HUES64 (cell line): ENCODE measurements at regions not wholly inside any gene's neighbourhood (a gene's known extent, or its start where the extent isn't known, plus 50 kb on each side); places are given as distances from the start of the nearest gene placed in this dataset.

Experiments used
- H3K27ac ChIP-seq: 2 replicates; pipeline ENCODE4 v1.7.0; 2013; ENCODE audit warnings: low read depth, low read length, inconsistent platforms
- H3K27me3 ChIP-seq: 2 replicates; pipeline ENCODE4 v1.6.1; 2013; ENCODE audit warnings: mild to moderate bottlenecking, low read length; ENCODE audit not compliant: insufficient read depth
- H3K36me3 ChIP-seq: 2 replicates; pipeline ENCODE4 v1.6.1; 2013; ENCODE audit warnings: mild to moderate bottlenecking, low read length; ENCODE audit not compliant: insufficient read depth
- H3K4me1 ChIP-seq: 2 replicates; pipeline ENCODE4 v1.6.1; 2013; ENCODE audit warnings: mild to moderate bottlenecking, low read length, moderate library complexity; ENCODE audit not compliant: insufficient read depth
- H3K4me3 ChIP-seq: 2 replicates; pipeline ENCODE4 v1.5.1; 2013; ENCODE audit warnings: mild to moderate bottlenecking, low read length, moderate library complexity
- H3K9ac ChIP-seq: 2 replicates; pipeline ENCODE4 v1.6.1; 2013; ENCODE audit warnings: mild to moderate bottlenecking, low read depth, low read length
- H3K9me3 ChIP-seq: 2 replicates; pipeline ENCODE4 v1.6.1; 2013; ENCODE audit warnings: low read depth, low read length; ENCODE audit not compliant: insufficient read depth
- WGBS: fragments of 150-250, 120-280 bp; methylation state at CpG from one replicate; pipeline ENCODE4 v1.1.7; 2013; ENCODE audit warnings: missing lambda C conversion rate; 5-methylcytosine and 5-hydroxymethylcytosine counted together

DNA sequence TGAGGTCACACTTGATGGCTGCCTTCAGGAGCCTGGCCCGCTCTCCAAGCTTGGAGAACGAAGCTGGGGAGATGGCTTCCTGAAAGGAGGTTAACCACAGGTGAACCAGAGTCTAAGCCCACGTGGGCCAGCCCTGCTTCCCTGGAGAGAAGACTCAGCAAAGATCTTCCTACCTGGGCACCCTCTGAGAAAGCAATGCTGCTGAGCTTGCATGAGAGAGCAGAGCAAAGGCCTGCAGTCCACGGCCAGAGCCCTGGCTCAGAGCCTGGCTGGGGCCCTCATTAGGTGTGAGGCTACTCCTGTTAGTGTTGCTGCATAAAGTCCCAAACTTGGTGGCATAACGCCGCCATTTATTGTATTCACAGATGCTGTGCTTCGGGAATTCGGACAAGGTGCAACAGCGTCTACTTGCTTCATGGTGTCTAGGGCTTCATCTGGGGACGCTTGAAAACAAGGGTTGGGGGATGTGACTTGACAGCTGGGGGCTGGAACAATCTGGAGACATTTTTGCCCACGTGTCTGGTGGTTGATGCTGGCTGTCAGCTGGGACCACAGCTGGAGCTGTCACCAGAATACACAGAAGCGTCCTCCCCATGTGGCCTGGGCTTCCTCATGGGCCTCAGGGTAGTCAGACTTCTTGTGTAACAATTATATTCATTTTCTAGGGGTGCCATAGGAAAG, 87.9 kb upstream of the MEF2A start:
- H3K4me1 ChIP-seq, result peaks cover 6% of the 10 kb centered on the region
- no peaks in the 10 kb centered on the region for H3K27me3 ChIP-seq
- no peak overlapping the region for H3K27ac ChIP-seq
- no peaks in the 10 kb centered on the region for H3K36me3 ChIP-seq
- H3K9me3 ChIP-seq, result no peaks in the 10 kb centered on the region
- WGBS, result 92% methylated on average over 12 of the region's 12 CpGs
- no peak overlapping the region for H3K4me3 ChIP-seq
- no peak overlapping the region for H3K9ac ChIP-seq

DNA sequence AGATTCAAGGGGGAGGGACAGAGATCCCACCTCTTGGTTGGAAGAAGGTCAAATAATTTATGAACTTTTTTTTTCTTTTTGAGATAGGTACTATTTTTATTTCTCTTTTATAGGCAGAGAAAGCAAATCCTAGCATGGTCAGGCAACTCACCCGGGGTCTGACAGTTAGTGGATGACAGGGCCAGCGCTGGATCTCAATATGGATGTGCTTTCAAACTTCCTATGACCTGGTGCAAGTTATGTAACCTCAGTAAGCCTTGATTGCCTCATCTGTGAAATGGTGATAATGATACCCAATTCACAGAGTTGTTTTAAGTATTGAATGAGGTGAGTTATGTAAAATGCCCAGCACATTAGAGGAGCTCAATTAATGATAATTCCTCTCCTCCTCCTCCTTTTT, 86.8 kb upstream of the MEF2A start:
- Histone ChIP-seq H3K9me3 (no peaks in the 10 kb centered on the region), H3K9ac (no peak overlapping the region), H3K4me1 (peaks cover 6% of the 10 kb centered on the region), H3K27me3 (no peaks in the 10 kb centered on the region), H3K36me3 (no peaks in the 10 kb centered on the region), H3K27ac (no peak overlapping the region), H3K4me3 (no peak overlapping the region)
- 95% methylated on average over 2 of the region's 2 CpGs for WGBS

DNA sequence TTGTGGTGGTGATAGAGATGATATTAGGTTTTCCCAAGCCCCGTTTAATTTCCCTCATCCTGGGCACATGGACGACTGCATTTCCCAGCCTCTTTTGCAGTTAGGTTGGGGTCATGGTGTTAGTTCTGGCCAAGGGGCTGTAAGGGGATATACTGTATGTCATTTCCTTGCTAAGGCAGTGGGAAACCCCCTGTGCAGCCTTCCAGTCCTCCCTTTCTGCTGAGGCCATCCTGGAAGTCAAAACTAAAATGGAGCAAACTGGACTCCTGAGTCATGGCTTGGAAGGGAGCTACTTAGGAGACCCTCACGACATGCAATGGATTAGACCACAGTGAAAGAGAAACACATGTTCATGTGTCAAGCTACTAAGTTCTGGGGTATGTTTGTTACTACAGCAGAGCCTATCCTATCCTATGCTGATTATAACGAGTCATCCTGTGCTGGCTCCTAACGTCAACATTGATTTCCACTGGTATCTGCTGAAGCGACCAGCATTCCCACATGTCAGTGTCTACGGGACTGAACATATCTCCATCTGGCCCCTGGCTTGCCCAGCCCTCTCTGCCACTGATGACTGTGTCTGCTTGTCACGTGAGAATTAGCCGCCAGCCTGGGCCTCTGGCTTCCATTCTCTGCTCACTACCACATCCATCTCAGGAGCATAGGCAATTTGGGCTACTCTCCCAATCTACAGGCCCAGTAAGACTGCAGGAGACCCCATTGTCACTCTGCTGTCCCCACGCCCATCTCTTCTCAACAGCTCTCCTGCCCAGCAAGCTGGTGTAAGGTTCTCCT, 85.6 kb upstream of the MEF2A start:
- Histone ChIP-seq H3K4me1 (peaks cover 6% of the 10 kb centered on the region), H3K4me3 (no peak overlapping the region), H3K27me3 (no peaks in the 10 kb centered on the region), H3K36me3 (no peaks in the 10 kb centered on the region), H3K9ac (no peak overlapping the region), H3K27ac (no peak overlapping the region), H3K9me3 (no peaks in the 10 kb centered on the region)
- WGBS, result 93% methylated on average over 10 of the region's 10 CpGs

DNA sequence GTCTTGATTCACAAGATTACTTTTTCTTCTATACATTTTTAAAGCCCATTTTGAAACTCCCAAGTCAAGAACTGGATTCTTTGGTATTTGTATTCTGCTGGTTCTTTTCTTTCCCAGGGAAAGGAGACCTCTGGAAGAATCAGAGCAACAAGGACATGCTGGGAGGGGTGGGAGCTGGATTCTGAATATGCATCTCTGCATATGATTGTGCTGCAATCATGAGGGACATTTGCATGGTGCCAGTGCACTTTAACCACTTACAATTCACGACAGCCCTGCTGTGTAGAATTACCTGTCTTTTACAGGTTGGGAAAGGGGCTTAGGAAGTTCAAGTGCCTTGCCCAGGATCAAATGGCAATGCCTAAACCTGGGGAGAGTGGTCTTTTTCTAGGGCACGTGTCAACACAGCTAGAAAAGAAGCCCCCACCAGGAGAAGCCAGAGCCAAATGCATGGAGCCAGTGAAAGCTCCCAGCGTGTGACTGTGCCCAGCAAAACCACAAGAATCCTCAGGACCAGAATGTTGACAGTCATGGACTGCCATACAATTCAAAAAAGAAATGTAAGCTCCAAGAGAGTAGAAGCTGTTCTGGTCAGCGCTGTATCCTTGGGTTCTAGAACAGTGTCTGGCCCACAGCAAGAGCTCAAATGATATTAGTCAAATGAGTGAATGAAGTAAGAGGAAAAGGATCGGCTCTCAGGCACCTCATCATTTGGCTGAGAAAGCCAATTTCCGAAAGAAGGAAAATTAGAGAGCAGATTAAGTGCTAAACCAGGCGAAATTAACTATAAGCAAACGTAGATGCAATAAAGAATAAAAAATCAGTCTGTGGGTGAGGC, 84.5 kb upstream of the MEF2A start:
- H3K27me3 ChIP-seq, result peaks cover 6% of the 10 kb centered on the region
- H3K4me3 ChIP-seq, result no peak overlapping the region
- H3K27ac ChIP-seq, result no peak overlapping the region
- H3K9ac ChIP-seq, result no peak overlapping the region
- WGBS, result 88% methylated on average over 7 of the region's 8 CpGs
- H3K9me3 ChIP-seq, result no peaks in the 10 kb centered on the region
- H3K4me1 ChIP-seq, result peaks cover 13% of the 10 kb centered on the region
- no peaks in the 10 kb centered on the region for H3K36me3 ChIP-seq

DNA sequence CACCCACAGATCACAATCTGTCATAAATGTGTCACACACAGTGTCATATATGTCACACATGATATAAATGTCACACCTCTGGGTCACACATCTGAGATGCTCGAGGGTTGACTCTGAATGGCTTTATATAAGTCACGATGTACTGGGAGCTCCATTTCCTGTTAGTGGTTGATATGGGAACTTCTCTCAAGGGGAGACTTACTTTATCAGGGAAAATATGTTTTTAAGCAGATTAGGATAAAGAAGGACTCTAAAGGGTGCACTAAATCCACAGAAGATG, 83.9 kb upstream of the MEF2A start:
- WGBS, result 94% methylated on average over 2 of the region's 2 CpGs
- H3K4me1 ChIP-seq, result peaks cover 10% of the 10 kb centered on the region

DNA sequence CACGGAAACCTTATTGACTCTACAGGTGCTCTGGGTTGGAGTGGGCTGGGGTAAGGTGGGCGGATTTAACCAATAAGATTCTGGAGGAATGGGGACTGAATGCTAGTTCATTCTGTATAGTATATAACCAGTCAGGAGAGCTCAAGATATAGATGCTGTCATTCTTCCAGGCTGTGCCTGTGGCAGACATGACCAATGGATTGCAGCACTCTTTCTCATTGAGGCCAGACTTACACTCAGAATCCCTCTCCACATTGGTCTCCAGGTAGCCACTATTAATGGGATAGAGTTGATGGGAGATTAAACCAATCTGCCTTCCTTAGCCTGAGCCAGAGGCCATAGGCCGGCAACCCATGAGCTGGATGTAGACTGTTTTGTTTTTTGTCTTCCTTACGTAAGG, 82.8 kb upstream of the MEF2A start:
- H3K27ac ChIP-seq, result no peak overlapping the region
- no peak overlapping the region for H3K4me3 ChIP-seq
- peaks cover 16% of the 10 kb centered on the region for H3K27me3 ChIP-seq
- peaks cover 16% of the 10 kb centered on the region for H3K4me1 ChIP-seq
- H3K36me3 ChIP-seq, result no peaks in the 10 kb centered on the region
- 96% methylated on average over 4 of the region's 4 CpGs for WGBS
- H3K9me3 ChIP-seq, result no peaks in the 10 kb centered on the region
- H3K9ac ChIP-seq, result no peak overlapping the region

More for the DNA sequence above, 83.9 kb upstream of the MEF2A start:
- H3K4me3 ChIP-seq, result no peak overlapping the region
- no peak overlapping the region for H3K27ac ChIP-seq
- H3K27me3 ChIP-seq, result peaks cover 10% of the 10 kb centered on the region
- no peaks in the 10 kb centered on the region for H3K36me3 ChIP-seq
- H3K9ac ChIP-seq, result no peak overlapping the region
- no peaks in the 10 kb centered on the region for H3K9me3 ChIP-seq

DNA sequence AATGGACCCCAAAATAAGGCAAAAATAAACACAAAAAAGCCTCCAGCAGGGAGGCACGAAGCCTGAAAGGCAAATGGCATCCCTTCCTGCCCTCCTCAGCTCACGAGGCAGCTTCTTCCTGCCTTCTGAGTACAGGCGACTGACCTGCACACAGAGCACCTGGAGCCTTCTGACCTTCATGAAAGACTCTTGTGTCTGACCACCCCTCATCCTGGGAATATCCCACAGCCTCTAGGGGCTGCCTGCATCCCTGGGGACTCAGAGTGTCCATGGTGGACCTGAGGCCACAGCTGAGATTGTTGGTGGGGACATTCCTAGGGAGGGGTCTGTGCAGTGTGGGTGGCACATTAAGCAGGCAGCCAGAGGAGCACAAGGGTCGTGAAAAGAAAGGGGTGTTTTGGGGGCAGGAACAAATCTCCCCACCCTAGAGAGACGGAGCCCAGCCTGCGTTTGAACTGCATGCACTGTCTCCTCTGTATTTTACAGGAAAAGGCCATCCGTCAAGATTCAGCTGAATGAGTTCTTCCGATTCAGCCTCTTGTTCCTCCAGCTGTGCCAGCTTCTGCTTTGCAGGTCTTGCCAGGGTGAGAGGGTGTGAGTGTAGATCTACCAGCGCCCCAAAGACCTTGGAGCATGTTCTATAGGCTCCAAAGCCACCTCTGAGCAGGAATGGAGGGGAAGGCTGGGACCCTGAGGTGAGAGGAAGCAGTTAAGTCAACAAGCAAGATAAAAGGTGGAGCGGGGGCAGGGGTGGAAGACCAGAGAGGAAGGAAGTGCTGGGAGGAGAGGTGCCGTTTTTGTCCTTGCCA, 80.4 kb upstream of the MEF2A start:
- H3K36me3 ChIP-seq, result no peaks in the 10 kb centered on the region
- H3K27me3 ChIP-seq, result peaks cover 16% of the 10 kb centered on the region
- no peak overlapping the region for H3K9ac ChIP-seq
- no peak overlapping the region for H3K27ac ChIP-seq
- no peaks in the 10 kb centered on the region for H3K9me3 ChIP-seq
- no peak overlapping the region; the same call in 1 of the 2 replicates for H3K4me3 ChIP-seq
- H3K4me1 ChIP-seq, result peaks cover 16% of the 10 kb centered on the region
- WGBS, result 69% methylated on average over 11 of the region's 11 CpGs

DNA sequence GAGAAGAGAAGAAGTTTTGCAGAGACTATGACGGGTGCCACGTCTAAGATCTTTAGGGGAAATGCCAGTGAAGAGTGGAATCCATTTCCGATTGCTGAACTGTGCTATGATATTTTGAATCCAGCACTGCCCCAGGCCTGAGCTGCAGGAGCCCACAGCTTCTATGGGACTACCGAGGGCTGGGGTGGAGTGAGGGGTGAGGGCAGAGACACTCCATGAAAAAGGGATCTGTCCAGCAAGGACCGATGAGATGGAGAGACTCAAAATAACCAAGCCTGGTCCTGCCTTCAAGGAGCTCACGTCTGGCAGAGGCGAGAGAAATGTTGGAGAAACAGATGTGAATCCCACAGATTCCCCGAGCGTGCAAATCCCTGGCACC, 79.8 kb upstream of the MEF2A start:
- 28% methylated on average over 9 of the region's 9 CpGs for WGBS
- no peaks in the 10 kb centered on the region for H3K36me3 ChIP-seq
- peaks cover 16% of the 10 kb centered on the region for H3K27me3 ChIP-seq
- peak overlapping the region; percentile 53 for H3K4me3 ChIP-seq
- H3K9ac ChIP-seq, result no peak overlapping the region
- no peaks in the 10 kb centered on the region for H3K9me3 ChIP-seq
- no peak overlapping the region for H3K27ac ChIP-seq
- peaks cover 16% of the 10 kb centered on the region for H3K4me1 ChIP-seq

DNA sequence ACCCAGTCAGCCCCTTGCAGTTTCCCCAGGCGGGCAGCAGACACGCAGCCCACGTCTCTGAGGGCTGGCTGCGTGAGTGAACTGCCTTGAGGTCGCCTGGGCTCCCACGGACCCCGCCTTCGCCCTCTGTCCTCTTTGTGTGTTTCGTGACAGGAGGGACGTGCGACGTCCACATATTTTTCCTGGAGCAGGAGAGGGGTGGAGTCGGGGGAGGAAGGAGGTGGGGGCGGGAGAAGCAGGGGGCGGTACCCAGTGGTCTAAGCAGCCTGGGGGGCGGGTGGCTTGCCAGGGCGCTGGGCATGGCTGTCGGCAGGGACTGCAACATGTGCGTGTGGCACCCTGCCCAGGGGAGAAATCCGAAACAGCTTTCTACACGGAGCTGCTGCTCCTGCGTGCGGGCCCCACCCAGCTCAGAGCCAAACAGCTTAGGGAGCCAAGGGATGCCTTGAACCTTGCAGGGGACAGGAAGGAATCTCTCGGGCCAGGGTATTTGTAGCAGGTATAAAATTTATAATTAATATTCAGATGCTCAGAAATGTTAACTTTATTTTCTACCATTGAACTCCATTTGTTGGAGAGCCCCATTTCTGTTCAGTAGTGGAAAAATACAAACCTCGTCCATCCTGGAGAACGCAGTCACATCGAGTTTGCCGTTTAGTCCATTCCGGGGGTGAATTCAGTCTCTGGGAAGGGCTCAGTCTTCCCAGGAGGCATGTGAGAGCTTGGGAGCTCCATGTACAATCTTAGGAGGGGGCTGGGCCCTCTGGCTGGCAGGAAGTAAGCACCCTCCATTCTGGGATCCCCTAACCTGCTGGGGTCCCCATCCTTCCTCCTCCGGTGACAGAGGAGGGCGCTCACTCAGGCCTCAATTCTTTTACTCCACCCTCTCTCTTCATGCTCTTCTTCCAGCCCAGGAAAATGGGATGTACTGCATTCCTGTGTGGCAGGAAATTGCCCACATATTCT, 79.1 kb upstream of the MEF2A start:
- H3K9ac ChIP-seq, result no peak overlapping the region
- H3K4me3 ChIP-seq, result peak overlapping the region; percentile 53
- peaks cover 16% of the 10 kb centered on the region; the same call in 1 of the 2 replicates for H3K4me1 ChIP-seq
- 13% methylated on average over 30 of the region's 31 CpGs for WGBS
- peaks cover 16% of the 10 kb centered on the region for H3K27me3 ChIP-seq
- no peak overlapping the region for H3K27ac ChIP-seq
- H3K36me3 ChIP-seq, result no peaks in the 10 kb centered on the region
- H3K9me3 ChIP-seq, result no peaks in the 10 kb centered on the region

DNA sequence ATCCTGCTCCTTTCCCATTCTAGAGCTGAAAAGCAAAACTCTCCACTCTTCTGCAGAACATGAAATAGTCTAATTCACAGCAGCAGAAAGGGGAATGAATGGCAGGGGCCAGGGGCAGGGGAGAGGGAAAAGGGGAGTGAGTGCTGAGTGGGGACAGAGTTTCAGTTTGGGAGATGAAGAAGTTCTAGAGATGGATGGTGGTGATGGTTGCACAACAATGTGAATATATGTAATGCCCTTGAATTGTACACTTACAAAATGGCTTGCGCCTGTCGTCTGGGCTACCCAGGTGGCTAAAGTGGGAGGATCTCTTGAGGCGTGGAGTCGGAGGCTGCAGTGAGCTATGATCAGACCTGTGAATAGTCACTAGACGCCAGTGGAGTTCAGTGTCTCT, 78.5 kb upstream of the MEF2A start:
- Histone ChIP-seq H3K9me3 (no peaks in the 10 kb centered on the region), H3K27me3 (peaks cover 16% of the 10 kb centered on the region), H3K9ac (no peak overlapping the region), H3K36me3 (no peaks in the 10 kb centered on the region), H3K4me1 (peaks cover 16% of the 10 kb centered on the region; the same call in 1 of the 2 replicates), H3K27ac (no peak overlapping the region), H3K4me3 (peak overlapping the region; percentile 53)
- 93% methylated on average over 5 of the region's 5 CpGs for WGBS
